HepG2 (cell line): ENCODE measurements at regions not wholly inside any gene's neighbourhood (a gene's known extent, or its start where the extent isn't known, plus 50 kb on each side); places are given as distances from the start of the nearest gene placed in this dataset.

Experiments used
- CREB1 ChIP-seq, 2 experiments: fragments of 450-650 bp in 1 of 2; IDR thresholded peaks; 2 replicates each; pipeline ENCODE4 v1.6.1; 2016 to 2017; ENCODE audit warnings: control low read depth in 1 of 2, mild to moderate bottlenecking in 1 of 2, missing compliant biosample characterization in 1 of 2, missing genetic modification characterization in 1 of 2
- POLR2A ChIP-seq, 2 experiments: IDR thresholded peaks; 2 replicates each; pipeline ENCODE4 v1.6.1; 2011; ENCODE audit warnings: low read depth in 2 of 2, low read length in 2 of 2, mild to moderate bottlenecking in 1 of 2, moderate library complexity in 1 of 2; ENCODE audit not compliant: insufficient read depth in 1 of 2
- SUZ12 ChIP-seq: fragments of 150-350 bp; IDR thresholded peaks from 2 replicates; pipeline ENCODE4 v1.6.1; 2014; ENCODE audit warnings: low read depth, low read length
- TF ChIP-seq, protein P1 (sequence below): sonication (generic); formaldehyde crosslinking; IDR thresholded peaks from 2 replicates; pipeline ENCODE4; 2020; ENCODE audit warnings: missing genetic modification reagents, mild to moderate bottlenecking, borderline replicate concordance

DNA sequence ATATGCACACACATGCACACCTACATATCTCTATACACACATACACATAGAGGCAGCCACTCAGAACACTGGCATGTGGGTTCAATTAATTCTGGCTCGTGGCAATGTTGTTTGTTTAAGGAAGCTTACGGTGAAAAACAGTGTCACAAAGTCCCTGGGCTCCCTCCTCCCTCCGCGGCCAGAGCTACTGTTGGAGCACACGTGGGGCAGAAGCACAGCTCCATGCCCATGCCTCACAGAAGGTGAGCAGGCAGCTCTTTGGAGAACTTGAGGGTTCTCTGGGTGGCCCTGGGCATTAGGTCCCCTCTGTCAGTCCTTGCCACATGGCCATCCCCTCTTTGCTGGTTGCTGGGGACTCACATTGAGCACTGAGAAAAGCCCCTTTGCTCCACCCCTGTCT lies 107.5 kb downstream of the GADD45G start:
- no peak for TF ChIP-seq CREB1 (IDR thresholded peaks at IDR 0.05)
- TF ChIP-seq CREB1 (CRISPR knock-in tag; IDR thresholded peaks at IDR 0.05) = no peak
- no peak for TF ChIP-seq SUZ12
- no peak for TF ChIP-seq POLR2A (IDR thresholded peaks at IDR 0.05; ENCODE audit: insufficient read depth in 1 of 2, low read depth in 2 of 2, low read length in 2 of 2)
- TF ChIP-seq, protein P1, sequence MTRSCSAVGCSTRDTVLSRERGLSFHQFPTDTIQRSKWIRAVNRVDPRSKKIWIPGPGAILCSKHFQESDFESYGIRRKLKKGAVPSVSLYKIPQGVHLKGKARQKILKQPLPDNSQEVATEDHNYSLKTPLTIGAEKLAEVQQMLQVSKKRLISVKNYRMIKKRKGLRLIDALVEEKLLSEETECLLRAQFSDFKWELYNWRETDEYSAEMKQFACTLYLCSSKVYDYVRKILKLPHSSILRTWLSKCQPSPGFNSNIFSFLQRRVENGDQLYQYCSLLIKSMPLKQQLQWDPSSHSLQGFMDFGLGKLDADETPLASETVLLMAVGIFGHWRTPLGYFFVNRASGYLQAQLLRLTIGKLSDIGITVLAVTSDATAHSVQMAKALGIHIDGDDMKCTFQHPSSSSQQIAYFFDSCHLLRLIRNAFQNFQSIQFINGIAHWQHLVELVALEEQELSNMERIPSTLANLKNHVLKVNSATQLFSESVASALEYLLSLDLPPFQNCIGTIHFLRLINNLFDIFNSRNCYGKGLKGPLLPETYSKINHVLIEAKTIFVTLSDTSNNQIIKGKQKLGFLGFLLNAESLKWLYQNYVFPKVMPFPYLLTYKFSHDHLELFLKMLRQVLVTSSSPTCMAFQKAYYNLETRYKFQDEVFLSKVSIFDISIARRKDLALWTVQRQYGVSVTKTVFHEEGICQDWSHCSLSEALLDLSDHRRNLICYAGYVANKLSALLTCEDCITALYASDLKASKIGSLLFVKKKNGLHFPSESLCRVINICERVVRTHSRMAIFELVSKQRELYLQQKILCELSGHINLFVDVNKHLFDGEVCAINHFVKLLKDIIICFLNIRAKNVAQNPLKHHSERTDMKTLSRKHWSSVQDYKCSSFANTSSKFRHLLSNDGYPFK = no peak
